GM18520 (cell line): ENCODE measurements at regions not wholly inside any gene's neighbourhood (a gene's known extent, or its start where the extent isn't known, plus 50 kb on each side); places are given as distances from the start of the nearest gene placed in this dataset.

Experiments
- ATAC-seq: cut with Tn5 transposase; IDR thresholded peaks from one replicate; pipeline ENCODE4 v1.9.1; 2021; ENCODE audit not compliant: unreplicated experiment

GRCh38 chr4:23741681-23742191, 148.1 kb downstream of the PPARGC1A start:
- ATAC-seq, result no peak

- no peak for ATAC-seq
These were observed 152.3 kb downstream of the PPARGC1A start for GRCh38 chr4:23737571-23737970.

- ATAC-seq, result no peak
These were observed 153.4 kb downstream of the PPARGC1A start for GRCh38 chr4:23736466-23736865.

- no peak for ATAC-seq
These were observed 155.8 kb downstream of the PPARGC1A start for GRCh38 chr4:23734000-23734399.

GRCh38 chr4:23733476-23733875, 156.4 kb downstream of the PPARGC1A start:
- no peak for ATAC-seq

GRCh38 chr4:23730998-23731397, 158.8 kb downstream of the PPARGC1A start:
- ATAC-seq, result no peak

GRCh38 chr4:23728971-23729370, 160.9 kb downstream of the PPARGC1A start:
- no peak for ATAC-seq

GRCh38 chr4:23728393-23728792, 161.5 kb downstream of the PPARGC1A start:
- no peak for ATAC-seq

GRCh38 chr4:23720556-23720955, 169.3 kb downstream of the PPARGC1A start:
- no peak for ATAC-seq

GRCh38 chr4:23718435-23718834, 171.4 kb downstream of the PPARGC1A start:
- no peak for ATAC-seq

- ATAC-seq, result no peak
These were observed 172.2 kb downstream of the PPARGC1A start for GRCh38 chr4:23717528-23718248.

GRCh38 chr4:23710298-23710697, 179.5 kb downstream of the PPARGC1A start:
- no peak for ATAC-seq

- no peak for ATAC-seq
These were observed 182.2 kb downstream of the PPARGC1A start for GRCh38 chr4:23707652-23708026.

GRCh38 chr4:23706972-23707651, 182.7 kb downstream of the PPARGC1A start:
- ATAC-seq, result no peak

GRCh38 chr4:23700197-23700596, 189.7 kb downstream of the PPARGC1A start:
- ATAC-seq, result no peak

GRCh38 chr4:23697722-23698121, 192.1 kb downstream of the PPARGC1A start:
- no peak for ATAC-seq

GRCh38 chr4:23697001-23697528, 192.8 kb downstream of the PPARGC1A start:
- no peak for ATAC-seq

GRCh38 chr4:23686169-23686897, 203.5 kb downstream of the PPARGC1A start:
- ATAC-seq, result no peak

- no peak for ATAC-seq
These were observed 204.4 kb downstream of the PPARGC1A start for GRCh38 chr4:23685471-23685870.

- ATAC-seq, result no peak
These were observed 209.0 kb downstream of the PPARGC1A start for GRCh38 chr4:23680671-23681518.

- ATAC-seq, result no peak
These were observed 215.2 kb downstream of the PPARGC1A start for GRCh38 chr4:23674694-23675093.
